ENCODE measurements at regions not wholly inside any gene's neighbourhood (a gene's known extent, or its start where the extent isn't known, plus 50 kb on each side); places are given as distances from the start of the nearest gene placed in this dataset.

DNA sequence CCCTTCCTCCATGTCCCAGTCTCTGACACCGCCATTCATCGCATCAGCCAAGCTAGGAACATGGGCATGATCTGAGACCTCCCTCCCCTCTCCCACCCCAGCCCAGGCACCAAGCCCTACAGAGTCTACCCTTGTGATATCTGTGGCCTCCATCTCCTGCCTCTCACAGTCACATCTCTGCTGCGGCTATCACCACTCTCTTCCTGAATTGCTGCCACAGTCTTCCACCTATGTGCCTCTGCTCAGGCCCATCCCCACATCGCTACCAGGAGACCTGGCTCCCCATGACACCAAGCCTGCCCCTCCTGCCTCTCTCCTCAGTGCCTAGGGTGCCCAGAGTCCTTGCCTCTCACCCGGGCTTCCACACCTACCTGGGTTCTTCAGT lies 82.7 kb upstream of the BCAR3 start:
- TF ChIP-seq, protein P1, sequence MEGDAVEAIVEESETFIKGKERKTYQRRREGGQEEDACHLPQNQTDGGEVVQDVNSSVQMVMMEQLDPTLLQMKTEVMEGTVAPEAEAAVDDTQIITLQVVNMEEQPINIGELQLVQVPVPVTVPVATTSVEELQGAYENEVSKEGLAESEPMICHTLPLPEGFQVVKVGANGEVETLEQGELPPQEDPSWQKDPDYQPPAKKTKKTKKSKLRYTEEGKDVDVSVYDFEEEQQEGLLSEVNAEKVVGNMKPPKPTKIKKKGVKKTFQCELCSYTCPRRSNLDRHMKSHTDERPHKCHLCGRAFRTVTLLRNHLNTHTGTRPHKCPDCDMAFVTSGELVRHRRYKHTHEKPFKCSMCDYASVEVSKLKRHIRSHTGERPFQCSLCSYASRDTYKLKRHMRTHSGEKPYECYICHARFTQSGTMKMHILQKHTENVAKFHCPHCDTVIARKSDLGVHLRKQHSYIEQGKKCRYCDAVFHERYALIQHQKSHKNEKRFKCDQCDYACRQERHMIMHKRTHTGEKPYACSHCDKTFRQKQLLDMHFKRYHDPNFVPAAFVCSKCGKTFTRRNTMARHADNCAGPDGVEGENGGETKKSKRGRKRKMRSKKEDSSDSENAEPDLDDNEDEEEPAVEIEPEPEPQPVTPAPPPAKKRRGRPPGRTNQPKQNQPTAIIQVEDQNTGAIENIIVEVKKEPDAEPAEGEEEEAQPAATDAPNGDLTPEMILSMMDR (IDR thresholded peaks at IDR 0.05) = no peak
- no peak for TF ChIP-seq POLR2A (IDR thresholded peaks at IDR 0.05)

All from testis (tissue), 2 donors.